Neuronal stem cell (in vitro differentiated cells): ENCODE measurements at regions not wholly inside any gene's neighbourhood (a gene's known extent, or its start where the extent isn't known, plus 50 kb on each side); places are given as distances from the start of the nearest gene placed in this dataset.

Experiments
- DNase-seq: peaks from one replicate; pipeline ENCODE4 v3.0.0-alpha.2; 2013; ENCODE audit warnings: low spot score
- H2AFZ ChIP-seq: one replicate; pipeline ENCODE4 v1.6.1; 2013; ENCODE audit warnings: mild to moderate bottlenecking, low read length, inconsistent platforms
- H2AK5ac ChIP-seq: 2 replicates; pipeline ENCODE4 v1.6.1; 2013; ENCODE audit warnings: low read depth, mild to moderate bottlenecking, inconsistent platforms, low read length, moderate library complexity, mixed read lengths
- H2BK120ac ChIP-seq: 2 replicates; pipeline ENCODE4 v1.6.1; 2013; ENCODE audit warnings: low read depth, mild to moderate bottlenecking, inconsistent platforms, low read length, moderate library complexity, mixed read lengths
- H2BK12ac ChIP-seq: one replicate; pipeline ENCODE4 v1.6.1; 2013; ENCODE audit warnings: low read length, inconsistent platforms
- H2BK15ac ChIP-seq: 2 replicates; pipeline ENCODE4 v1.6.1; 2013; ENCODE audit warnings: mild to moderate bottlenecking, low read length, inconsistent platforms, mixed read lengths
- H2BK5ac ChIP-seq: one replicate; pipeline ENCODE4 v1.6.1; 2013; ENCODE audit warnings: inconsistent platforms, mild to moderate bottlenecking, low read length, moderate library complexity
- H3K14ac ChIP-seq: one replicate; pipeline ENCODE4 v1.6.1; 2013; ENCODE audit warnings: low read length, inconsistent platforms
- H3K18ac ChIP-seq: 2 replicates; pipeline ENCODE4 v1.6.1; 2013; ENCODE audit warnings: low read length, inconsistent platforms
- H3K23ac ChIP-seq: 2 replicates; pipeline ENCODE4 v1.6.1; 2013; ENCODE audit warnings: low read depth, mild to moderate bottlenecking, mixed read lengths, low read length, inconsistent platforms; ENCODE audit not compliant: poor library complexity
- H3K27ac ChIP-seq: replicated peaks from 3 replicates; pipeline ENCODE4 v1.5.1; 2013; ENCODE audit warnings: low read length, inconsistent platforms
- H3K27me3 ChIP-seq, 3 experiments: 2 replicates each; pipeline ENCODE4 v1.6.1; 2013; ENCODE audit warnings: low read length in 3 of 3, mild to moderate bottlenecking in 2 of 3, inconsistent platforms in 1 of 3, low read depth in 1 of 3, mixed read lengths in 1 of 3, moderate library complexity in 1 of 3; ENCODE audit not compliant: control insufficient read depth in 3 of 3, insufficient read depth in 3 of 3
- H3K36me3 ChIP-seq, 2 donors: replicated peaks in 1 of 2; 2 replicates each; pipeline ENCODE4 v1.6.1; 2013; ENCODE audit warnings: low read length in 2 of 2; ENCODE audit not compliant: control insufficient read depth in 2 of 2, insufficient read depth in 2 of 2
- H3K4ac ChIP-seq: 2 replicates; pipeline ENCODE4 v1.6.1; 2013; ENCODE audit warnings: inconsistent platforms, mild to moderate bottlenecking, low read length, moderate library complexity
- H3K4me1 ChIP-seq, 2 donors: 1 replicate in 1 of 2; 2 replicates in 1 of 2; pipeline ENCODE4 v1.6.1; 2013; ENCODE audit warnings: low read length in 2 of 2, low read depth in 1 of 2; ENCODE audit not compliant: control insufficient read depth in 2 of 2, insufficient read depth in 1 of 2
- H3K4me2 ChIP-seq: one replicate; pipeline ENCODE4 v1.6.1; 2013; ENCODE audit warnings: mild to moderate bottlenecking, low read length, inconsistent platforms; ENCODE audit not compliant: insufficient read depth, poor library complexity, severe bottlenecking
- H3K4me3 ChIP-seq, 2 donors: 2 replicates each; pipeline ENCODE4 v1.5.1; 2013; ENCODE audit warnings: low read length in 2 of 2, mild to moderate bottlenecking in 2 of 2, inconsistent platforms in 1 of 2, moderate library complexity in 1 of 2
- H3K79me1 ChIP-seq: one replicate; pipeline ENCODE4 v1.6.1; 2013; ENCODE audit warnings: low read depth, mild to moderate bottlenecking, inconsistent platforms, low read length, moderate library complexity
- H3K9ac ChIP-seq: one replicate; pipeline ENCODE4 v1.6.1; 2013; ENCODE audit warnings: mild to moderate bottlenecking, low read depth, low read length, inconsistent platforms; ENCODE audit not compliant: poor library complexity
- H3K9me3 ChIP-seq, 2 donors: replicated peaks in 1 of 2; 2 replicates each; pipeline versions ENCODE3 to v1.6.1; 2013; ENCODE audit warnings: low read length in 2 of 2, mild to moderate bottlenecking in 2 of 2, inconsistent platforms in 1 of 2, low read depth in 1 of 2, mixed read lengths in 1 of 2, moderate library complexity in 1 of 2; ENCODE audit not compliant: control insufficient read depth in 2 of 2, insufficient read depth in 1 of 2
- H4K8ac ChIP-seq: one replicate; pipeline ENCODE4 v1.6.1; 2013; ENCODE audit warnings: low read depth, mild to moderate bottlenecking, inconsistent platforms, low read length, moderate library complexity
- H4K91ac ChIP-seq: one replicate; pipeline ENCODE4 v1.6.1; 2013; ENCODE audit warnings: low read length, low read depth, mild to moderate bottlenecking, inconsistent platforms; ENCODE audit not compliant: poor library complexity
- WGBS, 2 donors: extraction: QIAGEN DNeasy Blood & Tissue Kit; methylation state at CpG; one replicate each; pipeline ENCODE4 v1.1.7; 2013; ENCODE audit warnings: missing lambda C conversion rate in 2 of 2, mixed read lengths in 1 of 2; ENCODE audit not compliant: insufficient read length in 2 of 2, insufficient replicate concordance in 1 of 2; ENCODE audit errors: extremely low coverage in 2 of 2; 5-methylcytosine and 5-hydroxymethylcytosine counted together

DNA sequence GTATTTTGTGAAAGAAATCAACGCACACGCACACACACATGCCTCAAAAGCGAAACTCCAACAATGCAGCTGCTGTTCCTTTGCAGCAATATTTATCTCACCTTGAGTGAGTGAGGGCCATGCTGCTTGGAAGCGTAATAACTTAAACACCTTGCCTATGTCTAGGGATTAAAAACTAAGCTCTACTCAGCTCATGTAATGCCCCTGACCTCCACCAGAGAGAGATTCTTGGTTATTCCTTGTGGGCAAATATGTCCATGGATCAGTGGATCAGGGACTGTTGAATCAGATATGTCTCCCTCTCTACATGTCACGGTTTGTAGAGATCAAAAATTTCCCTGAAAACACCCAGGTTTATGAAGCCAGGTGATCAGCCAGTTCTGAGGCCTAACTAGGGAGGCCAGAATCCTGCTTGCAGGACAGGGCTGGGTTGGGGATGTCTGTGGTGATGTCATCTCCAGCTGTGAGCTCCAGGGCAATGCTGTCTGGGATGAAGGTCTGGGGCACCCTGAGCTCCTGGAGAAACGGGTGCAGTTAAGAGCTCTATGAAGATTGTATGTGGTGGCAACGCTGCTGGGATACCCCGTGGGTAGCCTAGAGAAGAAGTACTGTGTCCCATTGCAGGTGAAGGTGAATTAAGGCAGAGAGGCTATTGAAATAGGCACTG lies 149.4 kb downstream of the KCNJ12 start:
- no peak overlapping the region for H3K23ac ChIP-seq

DNA sequence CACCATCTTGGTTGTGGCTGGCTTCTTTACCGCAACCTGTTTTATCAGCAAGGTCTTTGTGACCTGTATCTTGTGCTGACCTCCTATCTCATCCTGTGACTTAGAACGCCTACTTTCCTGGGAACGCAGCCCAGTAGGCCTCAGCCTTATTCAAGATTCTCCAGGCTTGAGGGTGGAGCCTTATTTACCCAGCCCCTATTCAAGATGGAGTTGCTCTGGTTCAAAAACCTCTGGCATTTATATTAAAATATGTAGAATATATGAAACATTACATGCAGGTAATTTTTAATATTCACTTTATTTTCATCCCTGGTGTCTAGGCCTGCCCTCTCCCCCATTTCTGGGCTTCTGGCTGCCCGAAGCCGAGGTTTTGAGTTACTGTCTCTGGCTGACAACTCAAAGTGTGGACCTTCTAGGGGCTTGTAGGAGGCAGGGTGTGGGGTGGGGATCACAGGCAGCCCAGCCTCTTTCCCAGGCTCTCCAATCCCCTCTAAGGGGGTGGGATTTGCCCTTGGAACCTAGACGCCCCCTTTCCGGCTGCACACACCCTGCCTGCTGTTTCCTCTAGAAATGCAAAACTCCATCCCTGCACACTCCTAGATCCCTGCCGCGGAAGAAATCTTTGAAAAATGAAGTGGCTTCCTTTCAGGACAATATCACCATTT lies 152.0 kb downstream of the KCNJ12 start:
- Histone ChIP-seq H2BK12ac (no peak overlapping the region), H3K27me3 (peaks cover 0 to 11% (median 0%) of the 10 kb centered on the region in 3 experiments), H4K8ac (no peak overlapping the region), H2BK15ac (no peak overlapping the region), H3K18ac (no peak overlapping the region), H2BK120ac (no peak overlapping the region), H3K4me3 (no peak overlapping the region), H2AK5ac (no peak overlapping the region), H3K36me3 (peaks cover 3 to 6% of the 10 kb centered on the region in 2 donors), H3K23ac (no peak overlapping the region), H3K27ac (no peak overlapping the region), H3K79me1 (no peaks in the 10 kb centered on the region), H3K4me1 (no peaks in the 10 kb centered on the region), H3K4ac (no peak overlapping the region), H4K91ac (no peak overlapping the region), H3K9ac (no peak overlapping the region), H3K9me3 (no peaks in the 10 kb centered on the region), H3K4me2 (no peak overlapping the region), H3K14ac (no peak overlapping the region), H2AFZ (no peak overlapping the region), H2BK5ac (no peak overlapping the region)
- no CpG with 5 or more reads among the region's 9 CpGs for WGBS, 2 donors
- no peak for DNase-seq

More for the DNA sequence above, 149.4 kb downstream of the KCNJ12 start:
- Histone ChIP-seq H3K36me3 (no peaks in the 10 kb centered on the region), H3K9ac (no peak overlapping the region), H3K9me3 (no peaks in the 10 kb centered on the region), H3K27ac (no peak overlapping the region), H3K4ac (no peak overlapping the region), H2BK120ac (no peak overlapping the region), H4K8ac (no peak overlapping the region), H3K4me2 (no peak overlapping the region), H3K79me1 (no peaks in the 10 kb centered on the region), H3K27me3 (peaks cover 0 to under 1% (median 0%) of the 10 kb centered on the region in 3 experiments), H2AFZ (no peak overlapping the region), H2BK15ac (no peak overlapping the region), H3K14ac (no peak overlapping the region), H2BK5ac (no peak overlapping the region), H2BK12ac (no peak overlapping the region), H4K91ac (no peak overlapping the region), H3K18ac (no peak overlapping the region), H3K4me1 (no peaks in the 10 kb centered on the region), H2AK5ac (no peak overlapping the region), H3K4me3 (no peak overlapping the region)
- no peak for DNase-seq
- no CpG with 5 or more reads among the region's 8 CpGs for WGBS, 2 donors

DNA sequence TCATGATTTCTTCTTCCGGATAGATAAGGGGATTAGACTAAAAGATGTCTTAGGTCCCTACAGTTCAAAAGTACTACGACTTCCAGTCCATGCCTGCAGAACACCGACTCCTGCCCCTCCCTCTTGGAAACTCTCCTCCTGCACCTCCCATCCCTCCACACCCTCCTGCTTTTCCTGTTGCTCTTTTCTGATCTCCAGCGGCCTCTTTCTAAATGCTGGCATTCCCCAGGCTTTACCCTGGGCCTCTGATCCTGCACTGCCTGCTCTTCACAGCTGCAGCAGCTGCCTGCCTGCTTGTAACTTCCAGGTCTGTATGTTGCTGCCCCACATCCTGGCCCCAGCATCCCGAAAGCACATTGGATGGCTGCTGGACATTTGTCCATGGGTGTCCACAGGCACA lies 154.2 kb downstream of the KCNJ12 start:
- no peak overlapping the region for H2BK5ac ChIP-seq
- no peak for DNase-seq

DNA sequence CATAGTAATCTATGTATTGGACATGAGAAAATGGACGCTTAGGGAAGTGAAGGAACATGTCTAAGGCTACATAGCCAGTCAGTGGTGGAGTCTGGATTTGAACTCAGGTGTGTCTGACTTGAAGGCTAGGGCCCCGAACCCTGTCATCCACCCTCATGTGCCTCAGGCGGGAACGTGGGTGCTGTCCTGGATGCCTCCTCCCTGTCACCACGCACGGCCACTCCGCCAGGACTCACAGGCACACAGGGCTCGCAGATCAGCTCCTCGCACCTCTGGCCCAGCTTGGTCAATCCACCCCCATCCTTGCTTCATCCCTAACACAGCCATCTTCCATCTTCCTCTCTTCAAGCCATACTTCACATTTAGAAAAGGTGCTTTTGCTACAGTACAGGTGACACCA lies 154.7 kb downstream of the KCNJ12 start:
- H3K27ac ChIP-seq, result no peak overlapping the region
- H2BK15ac ChIP-seq, result no peak overlapping the region
- no peak overlapping the region for H2BK120ac ChIP-seq
- H3K9me3 ChIP-seq, result no peaks in the 10 kb centered on the region
- no peak overlapping the region for H3K23ac ChIP-seq
- no peaks in the 10 kb centered on the region for H3K4me1 ChIP-seq
- peak overlapping the region; percentile 33 for H2BK12ac ChIP-seq
- no peak overlapping the region for H3K9ac ChIP-seq
- H3K79me1 ChIP-seq, result no peaks in the 10 kb centered on the region
- peaks cover 0 to 11% (median 0%) of the 10 kb centered on the region in 3 experiments for H3K27me3 ChIP-seq
- no peak overlapping the region for H2BK5ac ChIP-seq
- H3K4me3 ChIP-seq, result peak overlapping the region in 1 of 2 donors; percentile 65
- no CpG with 5 or more reads among the region's 9 CpGs for WGBS, 2 donors
- peaks cover 20 to 23% of the 10 kb centered on the region in 2 donors for H3K36me3 ChIP-seq
- H2AFZ ChIP-seq, result no peak overlapping the region
- no peak overlapping the region for H2AK5ac ChIP-seq
- no peak overlapping the region for H3K18ac ChIP-seq
- no peak overlapping the region for H3K4me2 ChIP-seq
- no peak overlapping the region for H3K14ac ChIP-seq
- no peak for DNase-seq
- H4K8ac ChIP-seq, result no peak overlapping the region
- no peak overlapping the region for H4K91ac ChIP-seq
- no peak overlapping the region for H3K4ac ChIP-seq

More for the DNA sequence above, 154.2 kb downstream of the KCNJ12 start:
- Histone ChIP-seq H3K4me2 (no peak overlapping the region), H3K14ac (no peak overlapping the region), H3K4me1 (no peaks in the 10 kb centered on the region), H3K79me1 (no peaks in the 10 kb centered on the region), H4K8ac (no peak overlapping the region), H2BK12ac (no peak overlapping the region), H2AFZ (no peak overlapping the region), H2BK15ac (no peak overlapping the region), H3K18ac (no peak overlapping the region), H3K23ac (no peak overlapping the region), H3K27me3 (peaks cover 0 to 11% (median 0%) of the 10 kb centered on the region in 3 experiments), H3K9me3 (no peaks in the 10 kb centered on the region), H3K4me3 (no peak overlapping the region), H3K9ac (peak overlapping the region; percentile 72), H2AK5ac (no peak overlapping the region), H3K4ac (no peak overlapping the region), H2BK120ac (no peak overlapping the region), H3K27ac (no peak overlapping the region), H3K36me3 (peaks cover 20 to 23% of the 10 kb centered on the region in 2 donors), H4K91ac (no peak overlapping the region)
- WGBS, 2 donors, result no CpG with 5 or more reads among the region's 5 CpGs
